Epithelial cell of esophagus (primary cell): ENCODE measurements at regions not wholly inside any gene's neighbourhood (a gene's known extent, or its start where the extent isn't known, plus 50 kb on each side); places are given as distances from the start of the nearest gene placed in this dataset.

Experiments
- DNase-seq: peaks from one replicate; pipeline ENCODE4 v3.0.0; 2010; ENCODE audit warnings: low read depth
- H3K4me3 ChIP-seq: 2 replicates; pipeline ENCODE4 v1.5.1; 2011; ENCODE audit warnings: mild to moderate bottlenecking, low read length, control low read depth
- CTCF ChIP-seq: IDR thresholded peaks from 2 replicates; pipeline ENCODE4 v1.5.1; 2011; ENCODE audit warnings: low read depth, mild to moderate bottlenecking, low read length, control low read depth, inconsistent platforms; ENCODE audit not compliant: insufficient read depth; ENCODE audit errors: missing control alignments

- no peak for DNase-seq
- TF ChIP-seq CTCF, result no peak
- no peak overlapping the region for H3K4me3 ChIP-seq
Observed at GRCh38 chr5:98104454-98105188, 668.8 kb upstream of the RGMB start.

GRCh38 chr5:98105681-98106080, 667.8 kb upstream of the RGMB start:
- DNase-seq, result no peak
- TF ChIP-seq CTCF, result no peak
- no peak overlapping the region for H3K4me3 ChIP-seq

- TF ChIP-seq CTCF, result no peak
- no peak overlapping the region for H3K4me3 ChIP-seq
- no peak for DNase-seq
Observed at GRCh38 chr5:98106116-98107031, 667.1 kb upstream of the RGMB start.

GRCh38 chr5:98108497-98108896, 665.0 kb upstream of the RGMB start:
- H3K4me3 ChIP-seq, result no peak overlapping the region
- DNase-seq, result peak; percentile 83
- no peak for TF ChIP-seq CTCF

- peak; percentile 65 for DNase-seq
- no peak overlapping the region for H3K4me3 ChIP-seq
- TF ChIP-seq CTCF, result no peak
Observed at GRCh38 chr5:98109561-98110006, 663.9 kb upstream of the RGMB start.

- DNase-seq, result peak; percentile 93
- TF ChIP-seq CTCF, result no peak
Observed at GRCh38 chr5:98110282-98110691, 663.2 kb upstream of the RGMB start.

GRCh38 chr5:98110791-98111190, 662.7 kb upstream of the RGMB start:
- no peak overlapping the region for H3K4me3 ChIP-seq
- no peak for TF ChIP-seq CTCF
- DNase-seq, result no peak

More at GRCh38 chr5:98110282-98110691, 663.2 kb upstream of the RGMB start:
- H3K4me3 ChIP-seq, result no peak overlapping the region
